ENCODE measurements at regions not wholly inside any gene's neighbourhood (a gene's known extent, or its start where the extent isn't known, plus 50 kb on each side); places are given as distances from the start of the nearest gene placed in this dataset.
"Not testable (repeated sequence)": the region's sequence is repeated elsewhere in the genome, so short reads cannot be mapped to it uniquely, and the experiment has no call there.

DNA sequence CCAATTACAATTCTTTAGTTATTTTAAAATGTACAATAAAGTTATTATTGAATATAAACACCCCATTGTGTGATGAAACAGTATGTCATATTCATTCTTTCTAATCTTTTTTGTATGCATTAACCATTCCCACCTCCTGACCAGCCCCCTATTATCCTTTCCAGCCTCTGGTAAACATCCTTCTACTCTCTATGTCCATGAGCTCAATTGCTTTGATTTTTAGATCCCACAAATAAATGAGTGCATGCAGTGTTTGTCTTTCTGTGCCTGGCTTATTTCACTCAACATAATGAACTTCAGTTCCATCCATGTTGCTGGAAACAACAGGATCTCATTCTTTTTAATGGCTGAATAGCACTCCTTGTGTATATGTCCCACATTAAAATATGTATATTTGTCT is 1858.9 kb upstream of the C9orf72 start:
- no peaks in the 10 kb centered on the region for H3K27me3 ChIP-seq
- no peak for DNase-seq (ENCODE audit: extremely low spot score)
- intact Hi-C loops (cut with DNase I) = no loop called here
- TF ChIP-seq POLR2A (IDR thresholded peaks at IDR 0.05; ENCODE audit: low read depth) (no peak), EP300 (IDR thresholded peaks at IDR 0.05) (no peak), POLR2AphosphoS5 (IDR thresholded peaks at IDR 0.05) (no peak)
- TF ChIP-seq, protein P1, sequence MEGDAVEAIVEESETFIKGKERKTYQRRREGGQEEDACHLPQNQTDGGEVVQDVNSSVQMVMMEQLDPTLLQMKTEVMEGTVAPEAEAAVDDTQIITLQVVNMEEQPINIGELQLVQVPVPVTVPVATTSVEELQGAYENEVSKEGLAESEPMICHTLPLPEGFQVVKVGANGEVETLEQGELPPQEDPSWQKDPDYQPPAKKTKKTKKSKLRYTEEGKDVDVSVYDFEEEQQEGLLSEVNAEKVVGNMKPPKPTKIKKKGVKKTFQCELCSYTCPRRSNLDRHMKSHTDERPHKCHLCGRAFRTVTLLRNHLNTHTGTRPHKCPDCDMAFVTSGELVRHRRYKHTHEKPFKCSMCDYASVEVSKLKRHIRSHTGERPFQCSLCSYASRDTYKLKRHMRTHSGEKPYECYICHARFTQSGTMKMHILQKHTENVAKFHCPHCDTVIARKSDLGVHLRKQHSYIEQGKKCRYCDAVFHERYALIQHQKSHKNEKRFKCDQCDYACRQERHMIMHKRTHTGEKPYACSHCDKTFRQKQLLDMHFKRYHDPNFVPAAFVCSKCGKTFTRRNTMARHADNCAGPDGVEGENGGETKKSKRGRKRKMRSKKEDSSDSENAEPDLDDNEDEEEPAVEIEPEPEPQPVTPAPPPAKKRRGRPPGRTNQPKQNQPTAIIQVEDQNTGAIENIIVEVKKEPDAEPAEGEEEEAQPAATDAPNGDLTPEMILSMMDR (IDR thresholded peaks at IDR 0.05) = no peak
- H3K36me3 ChIP-seq = no peaks in the 10 kb centered on the region
- no peaks in the 10 kb centered on the region for H3K4me1 ChIP-seq
- no peak overlapping the region for H3K4me3 ChIP-seq
- peaks cover 0 to 4% (median 2%) of the 10 kb centered on the region in 4 donors for H3K9me3 ChIP-seq
- no peak overlapping the region for H3K27ac ChIP-seq (replicated peaks in 1 of 4)

DNA sequence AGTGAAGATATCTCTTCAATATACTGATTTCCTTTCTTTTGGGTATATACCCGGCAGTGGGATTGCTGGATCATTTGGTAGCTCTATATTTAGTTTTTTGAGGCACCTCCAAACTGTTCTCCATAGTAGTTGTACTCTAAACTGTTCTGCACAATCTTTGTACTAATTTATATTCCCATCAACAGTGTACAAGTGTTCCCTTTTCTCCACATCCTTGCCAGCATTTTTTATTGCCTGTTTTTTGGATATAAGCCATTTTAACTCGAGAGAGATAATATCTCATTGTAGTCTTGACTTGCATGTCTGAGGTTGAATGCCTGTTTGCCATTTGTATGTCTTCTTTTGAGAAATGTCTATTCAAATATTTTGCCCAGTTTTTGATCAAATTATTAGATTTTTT is 1859.4 kb upstream of the C9orf72 start:
- H3K36me3 ChIP-seq; H3K27ac ChIP-seq (replicated peaks in 1 of 4); H3K4me3 ChIP-seq; H3K4me1 ChIP-seq; H3K9me3 ChIP-seq; DNase-seq (ENCODE audit: extremely low spot score); H3K27me3 ChIP-seq; intact Hi-C loops (cut with DNase I): not testable (repeated sequence)
- whole genome bisulfite sequencing = 55% methylated on average over 2 of the region's 2 CpGs

DNA sequence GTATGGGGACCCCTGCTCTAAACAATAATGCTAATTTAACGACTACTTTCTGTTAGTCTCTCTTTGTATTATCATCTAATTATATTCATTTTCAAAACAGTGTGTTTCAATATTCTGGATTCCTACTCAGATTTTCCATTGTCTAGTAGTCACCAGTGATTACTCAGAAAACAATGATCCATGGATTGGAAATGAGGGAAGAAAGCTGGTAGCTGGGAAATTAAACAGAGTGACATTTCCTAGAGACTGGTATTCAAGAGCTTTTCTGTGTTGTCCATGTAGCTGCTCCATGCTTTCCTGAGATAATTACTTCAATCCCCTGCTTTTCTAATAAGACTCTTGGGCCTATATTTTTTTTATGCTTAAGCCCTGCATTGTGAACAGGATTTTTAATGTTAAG is 1862.1 kb upstream of the C9orf72 start:
- H3K9me3 ChIP-seq = no peaks in the 10 kb centered on the region
- WGBS = 84% methylated on average over 1 of the region's 1 CpG
- H3K36me3 ChIP-seq = no peaks in the 10 kb centered on the region
- DNase-seq (ENCODE audit: extremely low spot score) = no peak
- no peak for TF ChIP-seq POLR2AphosphoS5 (IDR thresholded peaks at IDR 0.05)
- TF ChIP-seq, protein P1 (IDR thresholded peaks at IDR 0.05) = no peak
- no peak for TF ChIP-seq POLR2A (IDR thresholded peaks at IDR 0.05; ENCODE audit: low read depth)
- no peak for TF ChIP-seq EP300 (IDR thresholded peaks at IDR 0.05)
- H3K27me3 ChIP-seq = no peaks in the 10 kb centered on the region
- no peak overlapping the region for H3K27ac ChIP-seq (replicated peaks in 1 of 4)
- intact Hi-C loops (cut with DNase I) = no loop called here
- H3K4me1 ChIP-seq = no peaks in the 10 kb centered on the region
- no peak overlapping the region for H3K4me3 ChIP-seq

DNA sequence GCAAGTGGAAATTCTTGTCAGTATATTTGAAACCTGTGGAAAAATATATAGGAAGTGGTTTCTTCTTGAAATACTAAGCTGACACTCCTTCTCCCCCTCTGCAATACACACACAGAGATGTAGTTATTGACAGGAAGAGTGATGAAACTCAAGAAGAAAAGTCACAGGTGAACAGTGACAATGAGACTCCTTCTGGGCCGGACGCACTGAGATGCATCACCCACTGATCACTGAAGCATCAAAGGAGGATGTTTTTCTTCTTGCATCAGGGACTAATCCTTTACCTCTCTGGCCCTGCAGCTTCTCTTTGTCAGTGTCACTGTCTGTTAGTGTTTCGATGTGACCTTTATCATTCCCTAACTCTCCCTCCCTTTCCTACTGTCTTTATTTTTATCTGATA is 1864.2 kb upstream of the C9orf72 start:
- TF ChIP-seq, protein P1 (IDR thresholded peaks at IDR 0.05) = no peak
- TF ChIP-seq EP300 (IDR thresholded peaks at IDR 0.05) (no peak), POLR2AphosphoS5 (IDR thresholded peaks at IDR 0.05) (no peak), POLR2A (IDR thresholded peaks at IDR 0.05; ENCODE audit: low read depth) (no peak)
- H3K9me3 ChIP-seq = no peaks in the 10 kb centered on the region
- H3K27me3 ChIP-seq = no peaks in the 10 kb centered on the region
- H3K4me3 ChIP-seq = no peak overlapping the region
- DNase-seq (ENCODE audit: extremely low spot score) = no peak
- H3K4me1 ChIP-seq = no peaks in the 10 kb centered on the region
- no peak overlapping the region for H3K27ac ChIP-seq (replicated peaks in 1 of 4)
- H3K36me3 ChIP-seq = no peaks in the 10 kb centered on the region
- intact Hi-C loops (cut with DNase I) = no loop called here
- 43% methylated on average over 3 of the region's 3 CpGs for WGBS

DNA sequence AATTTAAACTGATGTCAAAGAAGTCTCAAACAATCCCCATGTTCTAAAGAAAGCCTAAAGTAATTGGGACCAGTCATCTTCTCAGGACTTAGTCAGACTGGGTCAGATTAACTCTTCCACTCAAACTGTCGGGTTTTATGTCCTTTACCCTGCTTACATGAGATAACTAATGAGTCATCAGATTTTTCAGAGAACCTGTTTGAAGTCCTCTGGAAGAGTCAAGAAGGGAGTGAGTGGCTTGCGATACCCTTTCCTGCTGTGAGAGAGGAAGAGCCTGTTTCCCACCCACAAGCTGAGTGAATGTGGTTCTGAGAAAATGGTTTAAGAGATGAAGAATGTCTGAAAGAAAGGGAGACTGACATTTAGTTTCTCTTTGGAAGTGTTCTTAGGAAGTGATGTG is 1866.7 kb upstream of the C9orf72 start:
- no peak for TF ChIP-seq EP300 (IDR thresholded peaks at IDR 0.05)
- no peak for TF ChIP-seq POLR2AphosphoS5 (IDR thresholded peaks at IDR 0.05)
- TF ChIP-seq POLR2A (IDR thresholded peaks at IDR 0.05; ENCODE audit: low read depth) = no peak
- TF ChIP-seq, protein P1 (IDR thresholded peaks at IDR 0.05) = no peak
- H3K4me3 ChIP-seq = no peak overlapping the region
- no peaks in the 10 kb centered on the region for H3K4me1 ChIP-seq
- H3K27me3 ChIP-seq = no peaks in the 10 kb centered on the region
- 58% methylated on average over 2 of the region's 2 CpGs for WGBS
- H3K36me3 ChIP-seq = no peaks in the 10 kb centered on the region
- DNase-seq (ENCODE audit: extremely low spot score) = no peak
- H3K27ac ChIP-seq (replicated peaks in 1 of 4) = no peak overlapping the region
- intact Hi-C loops (cut with DNase I) = no loop called here
- H3K9me3 ChIP-seq = no peaks in the 10 kb centered on the region

All from esophagus muscularis mucosa (tissue), 4 donors.